ENCODE measurements at regions not wholly inside any gene's neighbourhood (a gene's known extent, or its start where the extent isn't known, plus 50 kb on each side); places are given as distances from the start of the nearest gene placed in this dataset.

DNA sequence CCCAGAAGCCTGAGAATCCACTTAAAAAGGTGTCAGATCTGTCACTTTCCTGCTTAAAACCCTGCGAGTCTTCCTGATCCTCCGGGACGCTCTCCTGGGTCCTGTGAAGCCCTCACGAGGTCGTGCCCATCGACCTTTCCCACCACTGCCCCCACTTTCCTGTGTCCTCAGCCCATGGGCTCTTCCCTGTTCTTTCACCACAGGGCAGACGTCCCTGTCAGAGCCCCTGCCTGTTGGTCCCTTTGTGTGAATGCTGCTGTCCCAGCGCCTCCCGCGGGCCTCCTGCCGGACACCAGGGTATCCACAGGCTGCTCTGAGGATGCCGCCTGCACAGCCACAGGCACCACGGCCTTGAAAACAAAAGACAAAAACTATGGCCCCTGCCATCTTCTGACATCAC lies 125.6 kb downstream of the TMEM18 start:
- no peaks in the 10 kb centered on the region for H3K9me3 ChIP-seq (ENCODE audit: control insufficient read depth, low read length)
- H3K27ac ChIP-seq (ENCODE audit: low read depth in 1 of 2, low read length in 2 of 2) = no peak overlapping the region
- intact Hi-C loops (cut with DNase I) = no loop called here
- no peak for ATAC-seq (ENCODE audit: low FRiP score)
- no peak overlapping the region for H3K4me3 ChIP-seq (ENCODE audit: low read length in 2 of 2)
- H3K4me1 ChIP-seq (ENCODE audit: control insufficient read depth in 1 of 2, insufficient read depth in 2 of 2, low read length in 2 of 2) = no peaks in the 10 kb centered on the region
- H3K36me3 ChIP-seq (ENCODE audit: control insufficient read depth in 1 of 2, insufficient read depth in 2 of 2, low read length in 1 of 2) = no peaks in the 10 kb centered on the region
- 86% methylated on average over 13 of the region's 13 CpGs for WGBS, 2 donors
- DNase-seq = no peak
- H3K27me3 ChIP-seq (ENCODE audit: control insufficient read depth in 1 of 2, insufficient read depth in 2 of 2, low read length in 1 of 2) = no peaks in the 10 kb centered on the region

DNA sequence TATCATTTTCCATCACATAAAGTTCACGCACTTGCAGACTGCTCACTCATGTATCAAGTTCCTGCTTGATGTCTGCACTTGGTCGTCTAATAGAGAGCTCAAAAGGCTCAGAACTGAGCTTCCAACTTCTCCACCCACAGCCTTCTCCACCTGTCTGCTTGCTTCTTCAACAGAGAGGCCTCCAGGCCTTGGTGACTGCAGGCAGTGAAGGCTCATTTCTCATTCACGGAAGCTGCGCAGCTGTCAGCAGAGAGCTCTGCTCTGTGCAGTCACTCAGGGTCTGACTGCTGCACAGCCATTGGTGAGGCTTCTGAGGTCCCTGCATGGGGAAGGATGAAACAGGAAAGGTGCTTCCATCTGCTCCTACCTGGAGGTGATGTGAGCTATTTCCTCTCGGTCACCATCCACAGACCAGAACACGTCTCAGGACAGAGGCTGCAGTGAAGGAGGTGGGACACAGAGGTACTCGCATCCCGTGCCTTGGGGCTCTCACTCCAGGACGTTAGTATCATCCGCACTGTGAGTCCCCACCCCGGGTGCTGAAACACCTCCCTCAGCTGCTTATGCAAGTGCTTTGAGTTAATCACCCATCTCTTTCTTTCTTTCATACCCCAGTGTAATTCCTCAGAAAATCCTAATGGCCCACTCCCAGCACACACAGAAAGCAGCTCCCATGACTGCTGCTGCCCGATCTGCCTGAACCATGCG lies 126.2 kb downstream of the TMEM18 start:
- 84% methylated on average over 13 of the region's 13 CpGs for WGBS, 2 donors
- no peak for ATAC-seq (ENCODE audit: low FRiP score)
- intact Hi-C loops (cut with DNase I) = no loop called here

DNA sequence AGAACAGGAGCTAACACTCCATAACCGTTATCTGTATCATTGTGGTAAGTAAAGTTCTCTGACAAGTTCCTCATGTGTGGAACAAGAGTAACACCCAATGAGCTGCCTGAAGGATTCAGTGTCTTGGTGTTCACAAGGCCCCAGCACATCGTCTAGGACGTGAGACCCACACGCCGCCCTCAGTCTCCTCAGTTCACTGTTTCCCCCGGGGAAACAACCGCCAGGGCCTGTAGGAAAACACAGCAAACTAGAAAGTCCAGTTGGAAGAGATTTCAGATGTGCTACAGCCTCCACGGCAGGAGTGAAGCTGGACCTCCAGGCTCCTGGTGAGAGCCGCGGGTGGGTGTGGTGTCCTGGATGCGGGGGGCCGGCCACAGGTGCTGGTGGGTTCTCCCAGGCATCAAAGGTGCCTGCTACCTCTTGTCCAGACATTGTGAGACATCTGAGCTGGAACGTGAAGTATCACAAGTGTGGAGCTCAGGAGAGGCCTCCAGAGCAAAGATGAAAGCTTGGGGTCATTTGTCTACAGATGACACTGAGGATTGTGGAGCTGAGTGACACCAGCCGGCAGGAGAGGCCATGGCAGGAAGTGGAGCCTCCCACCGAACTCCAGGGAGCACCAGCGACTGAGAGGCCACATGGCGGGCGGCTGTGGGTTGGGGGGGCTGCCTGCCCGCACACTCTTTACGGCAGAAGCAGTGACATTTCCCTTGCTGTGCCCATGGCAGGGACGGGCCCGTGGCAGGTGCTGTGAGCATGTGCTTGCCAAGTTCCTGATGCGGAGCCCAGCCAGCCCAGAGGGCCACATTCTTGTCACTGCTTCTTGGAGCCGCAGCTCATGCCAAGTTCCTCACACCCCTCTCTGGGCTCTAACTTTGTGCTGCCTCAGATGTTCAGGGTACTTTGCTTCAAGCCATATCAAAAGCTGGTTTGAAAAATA lies 131.2 kb downstream of the TMEM18 start:
- Histone ChIP-seq H3K36me3 (ENCODE audit: control insufficient read depth in 1 of 2, insufficient read depth in 2 of 2, low read length in 1 of 2) (no peaks in the 10 kb centered on the region), H3K27ac (ENCODE audit: low read depth in 1 of 2, low read length in 2 of 2) (no peak overlapping the region), H3K4me3 (ENCODE audit: low read length in 2 of 2) (no peak overlapping the region), H3K9me3 (ENCODE audit: control insufficient read depth, low read length) (no peaks in the 10 kb centered on the region), H3K27me3 (ENCODE audit: control insufficient read depth in 1 of 2, insufficient read depth in 2 of 2, low read length in 1 of 2) (no peaks in the 10 kb centered on the region), H3K4me1 (ENCODE audit: control insufficient read depth in 1 of 2, insufficient read depth in 2 of 2, low read length in 2 of 2) (no peaks in the 10 kb centered on the region)
- DNase-seq (no peak), ATAC-seq (ENCODE audit: low FRiP score) (no peak)
- 56 to 63% methylated on average over 24 of the region's 24 CpGs for WGBS, 2 donors
- intact Hi-C loops (cut with DNase I) = no loop called here

More for the DNA sequence above, 126.2 kb downstream of the TMEM18 start:
- no peak for DNase-seq
- Histone ChIP-seq H3K9me3 (ENCODE audit: control insufficient read depth, low read length) (no peaks in the 10 kb centered on the region), H3K4me1 (ENCODE audit: control insufficient read depth in 1 of 2, insufficient read depth in 2 of 2, low read length in 2 of 2) (no peaks in the 10 kb centered on the region), H3K36me3 (ENCODE audit: control insufficient read depth in 1 of 2, insufficient read depth in 2 of 2, low read length in 1 of 2) (no peaks in the 10 kb centered on the region), H3K27me3 (ENCODE audit: control insufficient read depth in 1 of 2, insufficient read depth in 2 of 2, low read length in 1 of 2) (no peaks in the 10 kb centered on the region), H3K4me3 (ENCODE audit: low read length in 2 of 2) (no peak overlapping the region), H3K27ac (ENCODE audit: low read depth in 1 of 2, low read length in 2 of 2) (no peak overlapping the region)

DNA sequence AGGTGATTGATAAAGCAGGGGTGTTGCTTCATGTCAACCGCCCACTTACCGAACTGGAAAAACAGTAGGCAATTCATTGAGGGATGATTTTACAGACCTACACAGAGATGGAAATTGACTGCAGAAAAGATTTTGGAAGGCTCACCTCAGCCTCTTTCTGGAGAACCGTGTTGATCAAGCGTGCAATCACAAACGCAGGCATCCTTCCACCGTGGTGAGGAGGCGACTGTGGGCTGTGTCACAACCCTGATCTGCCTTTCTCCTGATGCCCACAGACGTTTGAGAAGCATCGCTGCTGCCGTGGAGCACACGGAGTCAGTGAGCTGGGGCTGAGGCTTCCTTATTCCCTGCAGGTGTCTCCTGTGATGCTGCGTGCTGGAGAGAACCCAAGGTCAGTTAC lies 132.0 kb downstream of the TMEM18 start:
- Histone ChIP-seq H3K9me3 (ENCODE audit: control insufficient read depth, low read length) (no peaks in the 10 kb centered on the region), H3K4me3 (ENCODE audit: low read length in 2 of 2) (no peak overlapping the region), H3K4me1 (ENCODE audit: control insufficient read depth in 1 of 2, insufficient read depth in 2 of 2, low read length in 2 of 2) (no peaks in the 10 kb centered on the region), H3K27me3 (ENCODE audit: control insufficient read depth in 1 of 2, insufficient read depth in 2 of 2, low read length in 1 of 2) (no peaks in the 10 kb centered on the region), H3K36me3 (ENCODE audit: control insufficient read depth in 1 of 2, insufficient read depth in 2 of 2, low read length in 1 of 2) (no peaks in the 10 kb centered on the region), H3K27ac (ENCODE audit: low read depth in 1 of 2, low read length in 2 of 2) (no peak overlapping the region)
- ATAC-seq (ENCODE audit: low FRiP score) (no peak), DNase-seq (no peak)
- 86 to 91% methylated on average over 12 of the region's 12 CpGs for WGBS, 2 donors
- intact Hi-C loops (cut with DNase I) = no loop called here

DNA sequence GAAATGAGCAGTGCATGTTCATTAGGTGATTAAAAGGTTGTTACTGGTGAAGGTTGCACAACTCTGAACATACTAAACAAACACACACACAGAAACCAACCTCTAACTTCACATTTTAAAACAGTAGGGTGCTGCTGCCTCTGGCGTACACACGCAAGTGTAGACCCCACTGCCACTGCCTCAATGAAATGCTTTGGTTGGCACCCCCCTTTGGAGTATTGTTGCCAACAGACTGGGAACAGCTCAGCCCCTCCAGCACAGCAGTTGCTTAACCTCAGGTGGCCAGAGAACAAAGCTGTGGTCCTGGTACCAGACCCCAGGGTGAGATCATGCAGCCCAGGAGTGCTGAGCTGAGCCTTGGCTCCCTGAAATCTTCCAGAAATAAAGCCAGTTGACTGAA lies 138.6 kb downstream of the TMEM18 start:
- peaks cover 2% of the 10 kb centered on the region for H3K9me3 ChIP-seq (ENCODE audit: control insufficient read depth, low read length)
- H3K27ac ChIP-seq (ENCODE audit: low read depth in 1 of 2, low read length in 2 of 2) = no peak overlapping the region
- DNase-seq (no peak), ATAC-seq (ENCODE audit: low FRiP score) (no peak)
- H3K36me3 ChIP-seq (ENCODE audit: control insufficient read depth in 1 of 2, insufficient read depth in 2 of 2, low read length in 1 of 2) = no peaks in the 10 kb centered on the region
- H3K27me3 ChIP-seq (ENCODE audit: control insufficient read depth in 1 of 2, insufficient read depth in 2 of 2, low read length in 1 of 2) = no peaks in the 10 kb centered on the region
- 82 to 90% methylated on average over 2 of the region's 2 CpGs for WGBS, 2 donors
- intact Hi-C loops (cut with DNase I) = no loop called here
- H3K4me3 ChIP-seq (ENCODE audit: low read length in 2 of 2) = no peak overlapping the region
- H3K4me1 ChIP-seq (ENCODE audit: control insufficient read depth in 1 of 2, insufficient read depth in 2 of 2, low read length in 2 of 2) = no peaks in the 10 kb centered on the region

DNA sequence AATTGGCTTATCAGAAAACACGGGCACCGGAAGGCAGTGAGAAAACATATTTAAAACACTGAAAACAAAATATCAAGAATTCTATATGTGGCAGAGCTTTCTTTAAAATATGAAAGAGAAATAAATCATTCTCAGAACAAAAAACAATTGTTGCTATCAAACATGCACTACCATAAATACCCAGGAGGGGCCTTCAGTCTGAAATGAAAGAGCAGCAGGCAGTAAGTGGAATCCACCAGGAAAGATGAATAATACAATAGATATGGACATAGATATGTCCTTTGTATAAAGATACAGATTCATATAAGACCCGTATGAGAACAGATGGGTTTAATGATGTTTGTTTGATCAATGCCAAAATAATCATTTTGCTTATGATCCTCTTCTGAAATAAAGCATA lies 142.0 kb downstream of the TMEM18 start:
- H3K27me3 ChIP-seq (ENCODE audit: control insufficient read depth in 1 of 2, insufficient read depth in 2 of 2, low read length in 1 of 2) = peaks cover 0 to 2% of the 10 kb centered on the region in 2 donors
- intact Hi-C loops (cut with DNase I) = no loop called here
- no peaks in the 10 kb centered on the region for H3K4me1 ChIP-seq (ENCODE audit: control insufficient read depth in 1 of 2, insufficient read depth in 2 of 2, low read length in 2 of 2)
- peaks cover 5% of the 10 kb centered on the region for H3K9me3 ChIP-seq (ENCODE audit: control insufficient read depth, low read length)
- 48 to 63% methylated on average over 3 of the region's 3 CpGs for WGBS, 2 donors
- H3K4me3 ChIP-seq (ENCODE audit: low read length in 2 of 2) = no peak overlapping the region
- H3K27ac ChIP-seq (ENCODE audit: low read depth in 1 of 2, low read length in 2 of 2) = no peak overlapping the region
- no peaks in the 10 kb centered on the region for H3K36me3 ChIP-seq (ENCODE audit: control insufficient read depth in 1 of 2, insufficient read depth in 2 of 2, low read length in 1 of 2)
- DNase-seq = no peak
- ATAC-seq (ENCODE audit: low FRiP score) = no peak

DNA sequence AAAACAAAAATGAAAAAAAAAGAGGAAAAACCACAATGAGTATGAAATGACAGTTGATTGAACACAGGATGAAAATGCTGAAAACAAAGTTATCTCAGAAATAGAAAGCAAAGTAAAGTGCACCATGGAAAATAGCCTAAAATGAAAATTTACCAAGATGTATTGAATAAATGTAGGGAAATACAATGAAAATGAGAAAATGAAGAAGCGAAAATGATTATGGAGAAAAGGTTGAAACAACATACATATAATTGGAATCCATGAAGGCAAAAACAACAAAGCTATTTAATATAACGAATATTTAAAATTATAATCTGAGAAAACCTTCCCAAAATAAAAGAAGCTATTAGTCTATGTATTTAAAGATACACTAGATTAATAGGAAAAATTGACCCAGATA lies 147.4 kb downstream of the TMEM18 start:
- ATAC-seq (ENCODE audit: low FRiP score) (no peak), DNase-seq (no peak)
- Histone ChIP-seq H3K27ac (ENCODE audit: low read depth in 1 of 2, low read length in 2 of 2) (no peak overlapping the region), H3K36me3 (ENCODE audit: control insufficient read depth in 1 of 2, insufficient read depth in 2 of 2, low read length in 1 of 2) (no peaks in the 10 kb centered on the region), H3K27me3 (ENCODE audit: control insufficient read depth in 1 of 2, insufficient read depth in 2 of 2, low read length in 1 of 2) (peaks cover 0 to 2% of the 10 kb centered on the region in 2 donors), H3K9me3 (ENCODE audit: control insufficient read depth, low read length) (peaks cover 4% of the 10 kb centered on the region), H3K4me3 (ENCODE audit: low read length in 2 of 2) (no peak overlapping the region), H3K4me1 (ENCODE audit: control insufficient read depth in 1 of 2, insufficient read depth in 2 of 2, low read length in 2 of 2) (no peaks in the 10 kb centered on the region)
- intact Hi-C loops (cut with DNase I) = no loop called here
- WGBS, 2 donors = 83 to 87% methylated on average over 2 of the region's 2 CpGs

DNA sequence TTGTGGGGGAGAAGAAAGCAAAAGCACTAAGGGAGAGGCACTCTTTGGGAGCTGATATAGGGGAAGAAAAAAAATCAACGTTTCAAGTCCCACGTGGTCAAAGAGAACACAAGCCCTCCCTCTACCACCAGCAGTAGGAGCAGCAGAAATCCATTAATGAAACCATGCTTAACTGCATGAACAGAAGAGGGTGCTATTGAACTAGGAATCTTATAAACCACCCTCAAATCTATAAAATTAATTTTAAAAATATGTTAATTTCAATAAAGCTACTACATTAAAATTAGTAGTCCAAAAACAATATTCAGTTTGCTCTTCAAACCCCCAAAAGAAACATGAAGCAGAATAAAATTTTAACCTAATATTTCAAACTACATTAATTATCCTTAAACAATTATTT lies 147.8 kb downstream of the TMEM18 start:
- DNase-seq (no peak), ATAC-seq (ENCODE audit: low FRiP score) (no peak)
- Histone ChIP-seq H3K27me3 (ENCODE audit: control insufficient read depth in 1 of 2, insufficient read depth in 2 of 2, low read length in 1 of 2) (peaks cover 0 to 2% of the 10 kb centered on the region in 2 donors), H3K9me3 (ENCODE audit: control insufficient read depth, low read length) (peaks cover 4% of the 10 kb centered on the region), H3K4me3 (ENCODE audit: low read length in 2 of 2) (no peak overlapping the region), H3K36me3 (ENCODE audit: control insufficient read depth in 1 of 2, insufficient read depth in 2 of 2, low read length in 1 of 2) (no peaks in the 10 kb centered on the region), H3K27ac (ENCODE audit: low read depth in 1 of 2, low read length in 2 of 2) (no peak overlapping the region), H3K4me1 (ENCODE audit: control insufficient read depth in 1 of 2, insufficient read depth in 2 of 2, low read length in 2 of 2) (no peaks in the 10 kb centered on the region)
- intact Hi-C loops (cut with DNase I) = no loop called here
- WGBS, 2 donors = 1 to 4% methylated on average over 2 of the region's 2 CpGs

DNA sequence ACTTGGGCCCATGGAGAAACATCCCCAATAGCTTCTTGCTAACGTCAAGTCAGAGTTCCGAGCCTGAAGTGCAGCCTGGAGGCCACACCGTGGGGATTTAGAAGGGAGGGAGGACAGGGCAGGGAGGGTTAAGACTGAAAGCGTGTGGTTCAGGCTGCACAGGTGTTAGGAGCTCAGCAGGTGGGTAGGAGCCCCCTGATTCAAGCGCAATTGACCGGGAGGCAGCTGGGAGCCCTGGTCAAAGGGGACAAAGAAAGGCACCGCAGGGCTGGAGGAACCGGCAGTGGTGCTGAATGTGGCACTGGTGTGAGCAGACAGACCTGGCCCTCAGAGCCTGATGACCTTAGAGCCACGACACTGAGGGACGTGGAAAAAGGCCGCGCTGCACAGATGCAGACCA lies 149.6 kb downstream of the TMEM18 start:
- Histone ChIP-seq H3K4me3 (ENCODE audit: low read length in 2 of 2) (no peak overlapping the region), H3K36me3 (ENCODE audit: control insufficient read depth in 1 of 2, insufficient read depth in 2 of 2, low read length in 1 of 2) (no peaks in the 10 kb centered on the region), H3K4me1 (ENCODE audit: control insufficient read depth in 1 of 2, insufficient read depth in 2 of 2, low read length in 2 of 2) (no peaks in the 10 kb centered on the region), H3K9me3 (ENCODE audit: control insufficient read depth, low read length) (peaks cover 4% of the 10 kb centered on the region), H3K27ac (ENCODE audit: low read depth in 1 of 2, low read length in 2 of 2) (no peak overlapping the region), H3K27me3 (ENCODE audit: control insufficient read depth in 1 of 2, insufficient read depth in 2 of 2, low read length in 1 of 2) (peaks cover 0 to 2% of the 10 kb centered on the region in 2 donors)
- DNase-seq (no peak), ATAC-seq (ENCODE audit: low FRiP score) (no peak)
- WGBS, 2 donors = 51 to 54% methylated on average over 12 of the region's 12 CpGs
- intact Hi-C loops (cut with DNase I) = no loop called here
